SK-N-SH (cell line): ENCODE measurements at regions not wholly inside any gene's neighbourhood (a gene's known extent, or its start where the extent isn't known, plus 50 kb on each side); places are given as distances from the start of the nearest gene placed in this dataset.

Experiments used
- CTCF ChIA-PET: fragments of 300-600, 350-600 bp; formaldehyde crosslinking; extraction: SDS; loops from one replicate; lab custom pipeline; 2021; lab: Yijun Ruan, JAX
- POLR2A ChIA-PET: fragments of 350-600 bp; sonication (Branson Sonifier 250); formaldehyde crosslinking; extraction: SDS; loops from one replicate; lab custom pipeline; 2020; ENCODE audit warnings: antibody characterized with exemption, inconsistent platforms; lab: Yijun Ruan, JAX
- DNase-seq: peaks from one replicate; pipeline ENCODE4 v3.0.0; 2012
- H2AFZ ChIP-seq: fragments of 200-600 bp; sonication (generic); 2 replicates; pipeline ENCODE4 v1.8.1; 2016; ENCODE audit warnings: antibody characterized with exemption, mild to moderate bottlenecking, low read depth
- H3F3A ChIP-seq: fragments of 200-600 bp; sonication (generic); replicated peaks from 2 replicates; pipeline ENCODE3; 2016; ENCODE audit warnings: antibody characterized with exemption, mild to moderate bottlenecking; ENCODE audit not compliant: insufficient read depth
- H3K27ac ChIP-seq, 2 experiments: fragments of 200-500 bp in 1 of 2; fragments of 200-600 bp in 1 of 2; sonication (Bioruptor generic) in 1 of 2; sonication (generic), shearing (Covaris generic) in 1 of 2; 2 replicates each; pipeline versions ENCODE4 v1.5.1 to v1.6.1; 2014 to 2016; ENCODE audit warnings: low read depth in 2 of 2, inconsistent platforms in 1 of 2, low read length in 1 of 2, mild to moderate bottlenecking in 1 of 2, mixed read lengths in 1 of 2
- H3K27me3 ChIP-seq: fragments of 200-600 bp; sonication (generic), shearing (Covaris generic); 2 replicates; pipeline ENCODE4 v1.6.1; 2016; ENCODE audit warnings: mixed run types; ENCODE audit not compliant: insufficient read depth
- H3K36me3 ChIP-seq, 2 experiments: fragments of 200-500 bp in 1 of 2; fragments of 200-600 bp in 1 of 2; sonication (Bioruptor generic) in 1 of 2; sonication (generic) in 1 of 2; replicated peaks in 1 of 2; 2 replicates each; pipeline versions ENCODE3 to v1.5.1; 2014 to 2016; ENCODE audit warnings: low read length in 1 of 2, mild to moderate bottlenecking in 1 of 2; ENCODE audit not compliant: insufficient read depth in 2 of 2, control insufficient read depth in 1 of 2
- H3K4me1 ChIP-seq, 2 experiments: fragments of 200-500 bp in 1 of 2; fragments of 200-600 bp in 1 of 2; sonication (Bioruptor generic) in 1 of 2; sonication (generic), shearing (Covaris generic) in 1 of 2; 2 replicates each; pipeline versions ENCODE4 v1.5.1 to v1.6.1; 2014 to 2016; ENCODE audit warnings: low read depth in 1 of 2, low read length in 1 of 2, mixed run types in 1 of 2; ENCODE audit not compliant: insufficient read depth in 2 of 2, control insufficient read depth in 1 of 2
- H3K4me2 ChIP-seq: fragments of 200-600 bp; sonication (generic), shearing (Covaris generic); 2 replicates; pipeline ENCODE4 v1.6.1; 2017; ENCODE audit warnings: mixed run types
- H3K4me3 ChIP-seq, 2 experiments: fragments of 200-500 bp in 1 of 2; fragments of 200-600 bp in 1 of 2; sonication (Bioruptor generic) in 1 of 2; sonication (generic), shearing (Covaris generic) in 1 of 2; 2 replicates each; pipeline versions ENCODE4 v1.5.1 to v1.8.1; 2014 to 2016; ENCODE audit warnings: low read depth in 2 of 2, inconsistent platforms in 1 of 2, low read length in 1 of 2, mild to moderate bottlenecking in 1 of 2, mixed read lengths in 1 of 2, moderate library complexity in 1 of 2
- H3K79me2 ChIP-seq: fragments of 200-600 bp; sonication (generic); 2 replicates; pipeline ENCODE4 v1.8.1; 2017; ENCODE audit warnings: mild to moderate bottlenecking; ENCODE audit not compliant: insufficient read depth
- H3K9ac ChIP-seq: fragments of 200-600 bp; sonication (generic); 2 replicates; pipeline ENCODE4 v1.6.1; 2017; ENCODE audit warnings: mixed run types
- H3K9me2 ChIP-seq: fragments of 200-600 bp; sonication (generic); 2 replicates; pipeline ENCODE4 v1.6.1; 2017; ENCODE audit warnings: mixed run types
- H3K9me3 ChIP-seq: fragments of 200-600 bp; sonication (generic); 2 replicates; pipeline ENCODE4 v1.6.1; 2017; ENCODE audit warnings: mixed run types, mild to moderate bottlenecking, moderate library complexity
- H4K20me1 ChIP-seq: fragments of 200-600 bp; sonication (generic); 2 replicates; pipeline ENCODE4 v1.6.1; 2017; ENCODE audit warnings: mild to moderate bottlenecking, mixed run types; ENCODE audit not compliant: insufficient read depth
- ELF1 ChIP-seq: IDR thresholded peaks from 2 replicates; pipeline ENCODE4 v1.4.0; 2012
- EP300 ChIP-seq, 2 experiments: IDR thresholded peaks; 2 replicates each; pipeline versions ENCODE4 v1.4.0 to v1.6.1; 2012; ENCODE audit warnings: borderline replicate concordance in 1 of 2, low read depth in 1 of 2, low read length in 1 of 2
- FOXJ3 ChIP-seq: sonication (generic); formaldehyde crosslinking; IDR thresholded peaks from 2 replicates; pipeline ENCODE4 v1.5.1; 2020; ENCODE audit warnings: mild to moderate bottlenecking, missing genetic modification reagents
- GABPA ChIP-seq: IDR thresholded peaks from 2 replicates; pipeline ENCODE4 v1.4.0; 2012; ENCODE audit warnings: low read depth, mild to moderate bottlenecking
- GATA2 ChIP-seq: sonication (generic); formaldehyde crosslinking; IDR thresholded peaks from 2 replicates; pipeline ENCODE4 v1.5.0; 2020; ENCODE audit warnings: mild to moderate bottlenecking, missing genetic modification reagents
- IRF3 ChIP-seq: fragments of 150-350 bp; IDR thresholded peaks from 2 replicates; pipeline ENCODE4 v1.6.1; 2016; ENCODE audit warnings: mild to moderate bottlenecking, low read depth, low read length
- JUND ChIP-seq: IDR thresholded peaks from 2 replicates; pipeline ENCODE4 v1.4.0; 2012
- MEF2A ChIP-seq: IDR thresholded peaks from 2 replicates; pipeline ENCODE4 v1.4.0; 2012; ENCODE audit warnings: low read depth, borderline replicate concordance
- NRF1 ChIP-seq: IDR thresholded peaks from 2 replicates; pipeline ENCODE4 v1.6.1; 2012; ENCODE audit warnings: low read depth, mild to moderate bottlenecking, low read length
- PBX3 ChIP-seq: IDR thresholded peaks from 2 replicates; pipeline ENCODE4; 2012
- RCOR1 ChIP-seq: fragments of 150-350 bp; IDR thresholded peaks from 2 replicates; pipeline ENCODE4 v1.6.1; 2017; ENCODE audit warnings: antibody characterized with exemption, low read length
- SIN3A ChIP-seq: IDR thresholded peaks from 2 replicates; pipeline ENCODE4 v1.6.1; 2012; ENCODE audit warnings: low read depth, mild to moderate bottlenecking, low read length, moderate library complexity, borderline replicate concordance
- TAF1 ChIP-seq: IDR thresholded peaks from 2 replicates; pipeline ENCODE4 v1.6.1; 2012; ENCODE audit warnings: low read depth, mild to moderate bottlenecking, low read length, moderate library complexity, borderline replicate concordance
- WGBS: methylation state at CpG from one replicate; pipeline ENCODE4 v1.1.6; 2017; ENCODE audit warnings: low lambda C conversion rate; 5-methylcytosine and 5-hydroxymethylcytosine counted together
- TF ChIP-seq, protein P1 (sequence below): IDR thresholded peaks from 2 replicates; pipeline ENCODE4 v1.4.0; 2012; ENCODE audit warnings: low read depth
- TF ChIP-seq, protein P2 (sequence below): IDR thresholded peaks from 2 replicates; pipeline ENCODE4 v1.6.1; 2012; ENCODE audit warnings: mild to moderate bottlenecking, low read depth, low read length, moderate library complexity

DNA sequence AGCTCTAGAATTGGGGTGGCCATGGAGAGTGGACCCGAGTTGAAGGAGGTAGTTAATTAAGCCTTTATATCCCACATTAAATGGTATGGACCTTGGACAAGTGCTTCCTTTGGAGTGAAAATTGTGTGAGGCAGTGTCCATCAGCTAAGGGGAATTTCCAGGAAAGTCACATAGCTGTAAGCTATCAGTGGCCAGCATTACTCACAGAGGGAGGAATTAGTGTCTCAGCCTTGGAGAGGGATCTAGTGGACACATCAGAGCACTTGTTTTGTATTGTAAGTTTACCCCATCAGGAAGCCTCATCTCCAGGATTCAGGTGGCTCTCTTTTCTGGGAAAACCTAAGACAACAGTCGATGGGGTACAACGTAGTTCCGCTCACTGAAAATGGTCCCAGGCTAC lies 416.7 kb downstream of the TFEC start:
- CTCF ChIA-PET: no interaction called here
- 3% methylated on average over 4 of the region's 4 CpGs for WGBS

More for the DNA sequence above, 416.7 kb downstream of the TFEC start:
- no peak overlapping the region for H3K4me3 ChIP-seq
- no peaks in the 10 kb centered on the region for H3K79me2 ChIP-seq
- H3K36me3 ChIP-seq: no peaks in the 10 kb centered on the region
- no peak for DNase-seq
- no peaks in the 10 kb centered on the region for H3F3A ChIP-seq
- no peaks in the 10 kb centered on the region for H3K9me3 ChIP-seq
- no peaks in the 10 kb centered on the region for H3K4me1 ChIP-seq
- H3K9me2 ChIP-seq: no peaks in the 10 kb centered on the region
- no peaks in the 10 kb centered on the region for H4K20me1 ChIP-seq
- no peak overlapping the region for H2AFZ ChIP-seq
- H3K27ac ChIP-seq: no peak overlapping the region
- TF ChIP-seq IRF3 (no peak), GABPA (no peak), MEF2A (no peak), NRF1 (no peak), FOXJ3 (no peak), RCOR1 (no peak), SIN3A (no peak), TAF1 (no peak), JUND (no peak), GATA2 (no peak), ELF1 (no peak), PBX3 (no peak), EP300 (IDR thresholded peaks at IDR 0.05; ENCODE audit: borderline replicate concordance in 1 of 2, low read depth in 1 of 2, low read length in 1 of 2) (no peak)
- TF ChIP-seq, protein P1, sequence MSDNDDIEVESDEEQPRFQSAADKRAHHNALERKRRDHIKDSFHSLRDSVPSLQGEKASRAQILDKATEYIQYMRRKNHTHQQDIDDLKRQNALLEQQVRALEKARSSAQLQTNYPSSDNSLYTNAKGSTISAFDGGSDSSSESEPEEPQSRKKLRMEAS: no peak
- TF ChIP-seq, protein P2, sequence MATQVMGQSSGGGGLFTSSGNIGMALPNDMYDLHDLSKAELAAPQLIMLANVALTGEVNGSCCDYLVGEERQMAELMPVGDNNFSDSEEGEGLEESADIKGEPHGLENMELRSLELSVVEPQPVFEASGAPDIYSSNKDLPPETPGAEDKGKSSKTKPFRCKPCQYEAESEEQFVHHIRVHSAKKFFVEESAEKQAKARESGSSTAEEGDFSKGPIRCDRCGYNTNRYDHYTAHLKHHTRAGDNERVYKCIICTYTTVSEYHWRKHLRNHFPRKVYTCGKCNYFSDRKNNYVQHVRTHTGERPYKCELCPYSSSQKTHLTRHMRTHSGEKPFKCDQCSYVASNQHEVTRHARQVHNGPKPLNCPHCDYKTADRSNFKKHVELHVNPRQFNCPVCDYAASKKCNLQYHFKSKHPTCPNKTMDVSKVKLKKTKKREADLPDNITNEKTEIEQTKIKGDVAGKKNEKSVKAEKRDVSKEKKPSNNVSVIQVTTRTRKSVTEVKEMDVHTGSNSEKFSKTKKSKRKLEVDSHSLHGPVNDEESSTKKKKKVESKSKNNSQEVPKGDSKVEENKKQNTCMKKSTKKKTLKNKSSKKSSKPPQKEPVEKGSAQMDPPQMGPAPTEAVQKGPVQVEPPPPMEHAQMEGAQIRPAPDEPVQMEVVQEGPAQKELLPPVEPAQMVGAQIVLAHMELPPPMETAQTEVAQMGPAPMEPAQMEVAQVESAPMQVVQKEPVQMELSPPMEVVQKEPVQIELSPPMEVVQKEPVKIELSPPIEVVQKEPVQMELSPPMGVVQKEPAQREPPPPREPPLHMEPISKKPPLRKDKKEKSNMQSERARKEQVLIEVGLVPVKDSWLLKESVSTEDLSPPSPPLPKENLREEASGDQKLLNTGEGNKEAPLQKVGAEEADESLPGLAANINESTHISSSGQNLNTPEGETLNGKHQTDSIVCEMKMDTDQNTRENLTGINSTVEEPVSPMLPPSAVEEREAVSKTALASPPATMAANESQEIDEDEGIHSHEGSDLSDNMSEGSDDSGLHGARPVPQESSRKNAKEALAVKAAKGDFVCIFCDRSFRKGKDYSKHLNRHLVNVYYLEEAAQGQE: no peak
- TF ChIP-seq, all 33 proteins: peak for 0
- Histone ChIP-seq H3K27me3 (no peaks in the 10 kb centered on the region), H3K4me2 (no peak overlapping the region), H3K9ac (no peak overlapping the region)
- POLR2A ChIA-PET: no interaction called here
